GM23338 (cell line): ENCODE measurements at regions not wholly inside any gene's neighbourhood (a gene's known extent, or its start where the extent isn't known, plus 50 kb on each side); places are given as distances from the start of the nearest gene placed in this dataset.

Experiments used
- ATAC-seq: fragments of 200-7000 bp; cut with Tn5 transposase; 3 replicates; pipeline ENCODE4 v1.9.1; 2020
- DNase-seq: peaks from one replicate; pipeline ENCODE4 v3.0.0-alpha.2; 2015; ENCODE audit warnings: low spot score
- H2AFZ ChIP-seq: fragments of 200-600 bp; sonication (generic); 2 replicates; pipeline ENCODE4 v1.8.0; 2016; ENCODE audit warnings: antibody characterized with exemption, mild to moderate bottlenecking, moderate library complexity
- H3F3A ChIP-seq: fragments of 200-600 bp; sonication (generic); replicated peaks from 2 replicates; pipeline ENCODE4 v1.8.0; 2017; ENCODE audit warnings: antibody characterized with exemption, mixed run types, low read depth
- H3K27ac ChIP-seq: fragments of 200-600 bp; sonication (generic); 2 replicates; pipeline ENCODE4 v1.6.1; 2016; ENCODE audit warnings: low read depth
- H3K27me3 ChIP-seq: fragments of 200-600 bp; sonication (generic); 2 replicates; pipeline ENCODE4 v1.8.0; 2016; ENCODE audit warnings: mild to moderate bottlenecking, mixed run types, moderate library complexity; ENCODE audit not compliant: insufficient read depth
- H3K36me3 ChIP-seq: fragments of 200-600 bp; sonication (generic); 2 replicates; pipeline ENCODE4 v1.8.0; 2016; ENCODE audit warnings: mild to moderate bottlenecking; ENCODE audit not compliant: insufficient read depth
- H3K4me1 ChIP-seq: fragments of 200-600 bp; sonication (generic); 2 replicates; pipeline ENCODE4 v1.8.0; 2016; ENCODE audit warnings: mild to moderate bottlenecking, moderate library complexity; ENCODE audit not compliant: insufficient read depth
- H3K4me2 ChIP-seq: fragments of 200-600 bp; sonication (generic); 2 replicates; pipeline ENCODE4 v1.7.1; 2017; ENCODE audit warnings: mixed run types
- H3K4me3 ChIP-seq: fragments of 200-600 bp; sonication (generic); 2 replicates; pipeline ENCODE4 v1.6.1; 2016; ENCODE audit warnings: mixed run types
- H3K79me2 ChIP-seq: fragments of 200-600 bp; sonication (generic); replicated peaks from 2 replicates; pipeline ENCODE4 v1.8.0; 2017; ENCODE audit warnings: mild to moderate bottlenecking; ENCODE audit not compliant: insufficient read depth
- H3K9me2 ChIP-seq: fragments of 200-600 bp; sonication (generic); 2 replicates; pipeline ENCODE4 v1.8.0; 2017; ENCODE audit not compliant: insufficient read depth
- H4K20me1 ChIP-seq: fragments of 200-600 bp; sonication (generic); replicated peaks from 2 replicates; pipeline ENCODE4 v1.8.0; 2017; ENCODE audit warnings: mild to moderate bottlenecking; ENCODE audit not compliant: insufficient read depth
- H3K27ac Mint-ChIP-seq: 2 replicates; pipeline ENCODE4 v1.8.0; 2020; ENCODE audit warnings: inconsistent platforms, mild to moderate bottlenecking, moderate library complexity, mixed read lengths
- H3K27me3 Mint-ChIP-seq: 3 replicates; pipeline ENCODE4 v1.8.0; 2022; ENCODE audit warnings: low read depth, mild to moderate bottlenecking, moderate library complexity, mixed read lengths, inconsistent platforms; ENCODE audit not compliant: insufficient read depth, poor library complexity
- H3K36me3 Mint-ChIP-seq: 3 replicates; pipeline ENCODE4 v1.8.0; 2021; ENCODE audit warnings: low read depth, mild to moderate bottlenecking, inconsistent platforms, moderate library complexity, mixed read lengths
- H3K4me1 Mint-ChIP-seq: 3 replicates; pipeline ENCODE4 v1.8.0; 2020; ENCODE audit warnings: mild to moderate bottlenecking, inconsistent platforms, mixed read lengths
- H3K4me3 Mint-ChIP-seq: 3 replicates; pipeline ENCODE4 v1.8.0; 2021; ENCODE audit warnings: moderate library complexity, mild to moderate bottlenecking, inconsistent platforms, mixed read lengths
- H3K9me3 Mint-ChIP-seq: 3 replicates; pipeline ENCODE4 v1.8.0; 2020; ENCODE audit warnings: moderate library complexity, mild to moderate bottlenecking, inconsistent platforms, mixed read lengths
- CREB1 ChIP-seq: fragments of 250-450 bp; sonication (Bioruptor Pico); IDR thresholded peaks from 2 replicates; pipeline ENCODE4 v1.5.0; 2020; ENCODE audit warnings: low read depth, mild to moderate bottlenecking, moderate library complexity
- EZH2phosphoT487 ChIP-seq: fragments of 200-600 bp; sonication (generic); IDR thresholded peaks from one replicate; pipeline ENCODE4 v1.8.1; 2018; ENCODE audit warnings: antibody characterized with exemption; ENCODE audit not compliant: unreplicated experiment
- POLR2AphosphoS5 ChIP-seq: IDR thresholded peaks from 2 replicates; pipeline ENCODE4 v1.6.1; 2016; ENCODE audit warnings: antibody characterized with exemption, low read depth
- ZNF114 ChIP-seq: fragments of 250-450 bp; sonication (Bioruptor Pico); IDR thresholded peaks from 2 replicates; pipeline ENCODE4 v1.5.0; 2020; ENCODE audit warnings: mild to moderate bottlenecking, moderate library complexity
- TF ChIP-seq, protein P1 (sequence below): fragments of 250-450 bp; sonication (Bioruptor Pico); IDR thresholded peaks from 2 replicates; pipeline ENCODE4 v1.5.0; 2020; ENCODE audit warnings: mild to moderate bottlenecking, moderate library complexity
- TF ChIP-seq, protein P2 (sequence below): IDR thresholded peaks from one replicate; pipeline ENCODE4 v1.6.1; 2018; ENCODE audit warnings: antibody characterized with exemption; ENCODE audit not compliant: unreplicated experiment
- TF ChIP-seq, protein P3 (sequence below): IDR thresholded peaks from 2 replicates; pipeline ENCODE4 v1.6.1; 2016; ENCODE audit warnings: antibody characterized with exemption
- TF ChIP-seq, protein P4 (sequence below), 2 experiments: fragments of 200-600 bp in 1 of 2; sonication (generic) in 1 of 2; conservative IDR thresholded peaks; 2 replicates each; pipeline versions ENCODE4 v1.5.1 to v1.6.1; 2016 to 2017; ENCODE audit warnings: antibody characterized with exemption in 2 of 2, low read depth in 2 of 2, mild to moderate bottlenecking in 2 of 2, moderate library complexity in 1 of 2

DNA sequence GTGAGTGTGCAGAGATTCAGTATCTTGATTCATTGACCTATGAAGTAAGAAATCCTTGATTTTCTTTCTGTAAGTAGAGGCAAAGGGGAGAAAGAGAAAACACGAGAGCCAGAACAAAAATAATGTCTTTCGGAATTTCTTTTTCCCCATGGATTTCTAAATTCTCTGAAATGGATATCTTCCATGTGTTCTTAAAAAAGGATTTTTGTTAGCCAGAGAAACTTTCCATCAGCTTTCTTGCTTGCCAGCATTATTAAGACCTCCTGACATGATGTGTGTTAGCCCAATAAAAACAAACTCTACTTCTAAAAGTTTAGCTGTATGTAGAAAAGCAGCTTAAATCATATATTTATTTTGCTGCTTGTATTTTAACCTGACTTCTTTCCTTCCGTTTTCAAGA lies 122.3 kb upstream of the AADACL2 start:
- DNase-seq (no peak), ATAC-seq (no peak)
- H3K36me3 Mint-ChIP-seq: no peaks in the 10 kb centered on the region
- Histone ChIP-seq H3K27ac (no peak overlapping the region), H2AFZ (no peak overlapping the region), H3K4me1 (no peaks in the 10 kb centered on the region), H3K36me3 (no peaks in the 10 kb centered on the region), H3K9me2 (no peaks in the 10 kb centered on the region), H3K4me2 (no peak overlapping the region), H3K79me2 (no peaks in the 10 kb centered on the region), H3F3A (no peaks in the 10 kb centered on the region), H3K4me3 (no peak overlapping the region), H4K20me1 (no peaks in the 10 kb centered on the region), H3K27me3 (no peaks in the 10 kb centered on the region)
- H3K4me1 Mint-ChIP-seq: no peaks in the 10 kb centered on the region
- H3K9me3 Mint-ChIP-seq: no peaks in the 10 kb centered on the region
- H3K4me3 Mint-ChIP-seq: no peak overlapping the region
- H3K27ac Mint-ChIP-seq: no peak overlapping the region
- no peak for TF ChIP-seq ZNF114
- TF ChIP-seq, protein P1, sequence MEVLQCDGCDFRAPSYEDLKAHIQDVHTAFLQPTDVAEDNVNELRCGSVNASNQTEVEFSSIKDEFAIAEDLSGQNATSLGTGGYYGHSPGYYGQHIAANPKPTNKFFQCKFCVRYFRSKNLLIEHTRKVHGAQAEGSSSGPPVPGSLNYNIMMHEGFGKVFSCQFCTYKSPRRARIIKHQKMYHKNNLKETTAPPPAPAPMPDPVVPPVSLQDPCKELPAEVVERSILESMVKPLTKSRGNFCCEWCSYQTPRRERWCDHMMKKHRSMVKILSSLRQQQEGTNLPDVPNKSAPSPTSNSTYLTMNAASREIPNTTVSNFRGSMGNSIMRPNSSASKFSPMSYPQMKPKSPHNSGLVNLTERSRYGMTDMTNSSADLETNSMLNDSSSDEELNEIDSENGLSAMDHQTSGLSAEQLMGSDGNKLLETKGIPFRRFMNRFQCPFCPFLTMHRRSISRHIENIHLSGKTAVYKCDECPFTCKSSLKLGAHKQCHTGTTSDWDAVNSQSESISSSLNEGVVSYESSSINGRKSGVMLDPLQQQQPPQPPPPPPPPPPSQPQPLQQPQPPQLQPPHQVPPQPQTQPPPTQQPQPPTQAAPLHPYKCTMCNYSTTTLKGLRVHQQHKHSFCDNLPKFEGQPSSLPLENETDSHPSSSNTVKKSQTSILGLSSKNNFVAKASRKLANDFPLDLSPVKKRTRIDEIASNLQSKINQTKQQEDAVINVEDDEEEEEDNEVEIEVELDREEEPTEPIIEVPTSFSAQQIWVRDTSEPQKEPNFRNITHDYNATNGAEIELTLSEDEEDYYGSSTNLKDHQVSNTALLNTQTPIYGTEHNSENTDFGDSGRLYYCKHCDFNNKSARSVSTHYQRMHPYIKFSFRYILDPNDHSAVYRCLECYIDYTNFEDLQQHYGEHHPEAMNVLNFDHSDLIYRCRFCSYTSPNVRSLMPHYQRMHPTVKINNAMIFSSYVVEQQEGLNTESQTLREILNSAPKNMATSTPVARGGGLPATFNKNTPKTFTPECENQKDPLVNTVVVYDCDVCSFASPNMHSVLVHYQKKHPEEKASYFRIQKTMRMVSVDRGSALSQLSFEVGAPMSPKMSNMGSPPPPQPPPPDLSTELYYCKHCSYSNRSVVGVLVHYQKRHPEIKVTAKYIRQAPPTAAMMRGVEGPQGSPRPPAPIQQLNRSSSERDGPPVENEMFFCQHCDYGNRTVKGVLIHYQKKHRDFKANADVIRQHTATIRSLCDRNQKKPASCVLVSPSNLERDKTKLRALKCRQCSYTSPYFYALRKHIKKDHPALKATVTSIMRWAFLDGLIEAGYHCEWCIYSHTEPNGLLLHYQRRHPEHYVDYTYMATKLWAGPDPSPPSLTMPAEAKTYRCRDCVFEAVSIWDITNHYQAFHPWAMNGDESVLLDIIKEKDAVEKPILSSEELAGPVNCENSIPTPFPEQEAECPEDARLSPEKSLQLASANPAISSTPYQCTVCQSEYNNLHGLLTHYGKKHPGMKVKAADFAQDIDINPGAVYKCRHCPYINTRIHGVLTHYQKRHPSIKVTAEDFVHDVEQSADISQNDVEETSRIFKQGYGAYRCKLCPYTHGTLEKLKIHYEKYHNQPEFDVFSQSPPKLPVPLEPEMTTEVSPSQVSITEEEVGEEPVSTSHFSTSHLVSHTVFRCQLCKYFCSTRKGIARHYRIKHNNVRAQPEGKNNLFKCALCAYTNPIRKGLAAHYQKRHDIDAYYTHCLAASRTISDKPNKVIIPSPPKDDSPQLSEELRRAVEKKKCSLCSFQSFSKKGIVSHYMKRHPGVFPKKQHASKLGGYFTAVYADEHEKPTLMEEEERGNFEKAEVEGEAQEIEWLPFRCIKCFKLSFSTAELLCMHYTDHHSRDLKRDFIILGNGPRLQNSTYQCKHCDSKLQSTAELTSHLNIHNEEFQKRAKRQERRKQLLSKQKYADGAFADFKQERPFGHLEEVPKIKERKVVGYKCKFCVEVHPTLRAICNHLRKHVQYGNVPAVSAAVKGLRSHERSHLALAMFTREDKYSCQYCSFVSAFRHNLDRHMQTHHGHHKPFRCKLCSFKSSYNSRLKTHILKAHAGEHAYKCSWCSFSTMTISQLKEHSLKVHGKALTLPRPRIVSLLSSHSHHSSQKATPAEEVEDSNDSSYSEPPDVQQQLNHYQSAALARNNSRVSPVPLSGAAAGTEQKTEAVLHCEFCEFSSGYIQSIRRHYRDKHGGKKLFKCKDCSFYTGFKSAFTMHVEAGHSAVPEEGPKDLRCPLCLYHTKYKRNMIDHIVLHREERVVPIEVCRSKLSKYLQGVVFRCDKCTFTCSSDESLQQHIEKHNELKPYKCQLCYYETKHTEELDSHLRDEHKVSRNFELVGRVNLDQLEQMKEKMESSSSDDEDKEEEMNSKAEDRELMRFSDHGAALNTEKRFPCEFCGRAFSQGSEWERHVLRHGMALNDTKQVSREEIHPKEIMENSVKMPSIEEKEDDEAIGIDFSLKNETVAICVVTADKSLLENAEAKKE (CRISPR knock-in tag): no peak
- TF ChIP-seq POLR2AphosphoS5: no peak
- TF ChIP-seq, protein P2, sequence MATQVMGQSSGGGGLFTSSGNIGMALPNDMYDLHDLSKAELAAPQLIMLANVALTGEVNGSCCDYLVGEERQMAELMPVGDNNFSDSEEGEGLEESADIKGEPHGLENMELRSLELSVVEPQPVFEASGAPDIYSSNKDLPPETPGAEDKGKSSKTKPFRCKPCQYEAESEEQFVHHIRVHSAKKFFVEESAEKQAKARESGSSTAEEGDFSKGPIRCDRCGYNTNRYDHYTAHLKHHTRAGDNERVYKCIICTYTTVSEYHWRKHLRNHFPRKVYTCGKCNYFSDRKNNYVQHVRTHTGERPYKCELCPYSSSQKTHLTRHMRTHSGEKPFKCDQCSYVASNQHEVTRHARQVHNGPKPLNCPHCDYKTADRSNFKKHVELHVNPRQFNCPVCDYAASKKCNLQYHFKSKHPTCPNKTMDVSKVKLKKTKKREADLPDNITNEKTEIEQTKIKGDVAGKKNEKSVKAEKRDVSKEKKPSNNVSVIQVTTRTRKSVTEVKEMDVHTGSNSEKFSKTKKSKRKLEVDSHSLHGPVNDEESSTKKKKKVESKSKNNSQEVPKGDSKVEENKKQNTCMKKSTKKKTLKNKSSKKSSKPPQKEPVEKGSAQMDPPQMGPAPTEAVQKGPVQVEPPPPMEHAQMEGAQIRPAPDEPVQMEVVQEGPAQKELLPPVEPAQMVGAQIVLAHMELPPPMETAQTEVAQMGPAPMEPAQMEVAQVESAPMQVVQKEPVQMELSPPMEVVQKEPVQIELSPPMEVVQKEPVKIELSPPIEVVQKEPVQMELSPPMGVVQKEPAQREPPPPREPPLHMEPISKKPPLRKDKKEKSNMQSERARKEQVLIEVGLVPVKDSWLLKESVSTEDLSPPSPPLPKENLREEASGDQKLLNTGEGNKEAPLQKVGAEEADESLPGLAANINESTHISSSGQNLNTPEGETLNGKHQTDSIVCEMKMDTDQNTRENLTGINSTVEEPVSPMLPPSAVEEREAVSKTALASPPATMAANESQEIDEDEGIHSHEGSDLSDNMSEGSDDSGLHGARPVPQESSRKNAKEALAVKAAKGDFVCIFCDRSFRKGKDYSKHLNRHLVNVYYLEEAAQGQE: no peak
- TF ChIP-seq, protein P3, sequence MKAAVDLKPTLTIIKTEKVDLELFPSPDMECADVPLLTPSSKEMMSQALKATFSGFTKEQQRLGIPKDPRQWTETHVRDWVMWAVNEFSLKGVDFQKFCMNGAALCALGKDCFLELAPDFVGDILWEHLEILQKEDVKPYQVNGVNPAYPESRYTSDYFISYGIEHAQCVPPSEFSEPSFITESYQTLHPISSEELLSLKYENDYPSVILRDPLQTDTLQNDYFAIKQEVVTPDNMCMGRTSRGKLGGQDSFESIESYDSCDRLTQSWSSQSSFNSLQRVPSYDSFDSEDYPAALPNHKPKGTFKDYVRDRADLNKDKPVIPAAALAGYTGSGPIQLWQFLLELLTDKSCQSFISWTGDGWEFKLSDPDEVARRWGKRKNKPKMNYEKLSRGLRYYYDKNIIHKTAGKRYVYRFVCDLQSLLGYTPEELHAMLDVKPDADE: no peak
- TF ChIP-seq, protein P4, sequence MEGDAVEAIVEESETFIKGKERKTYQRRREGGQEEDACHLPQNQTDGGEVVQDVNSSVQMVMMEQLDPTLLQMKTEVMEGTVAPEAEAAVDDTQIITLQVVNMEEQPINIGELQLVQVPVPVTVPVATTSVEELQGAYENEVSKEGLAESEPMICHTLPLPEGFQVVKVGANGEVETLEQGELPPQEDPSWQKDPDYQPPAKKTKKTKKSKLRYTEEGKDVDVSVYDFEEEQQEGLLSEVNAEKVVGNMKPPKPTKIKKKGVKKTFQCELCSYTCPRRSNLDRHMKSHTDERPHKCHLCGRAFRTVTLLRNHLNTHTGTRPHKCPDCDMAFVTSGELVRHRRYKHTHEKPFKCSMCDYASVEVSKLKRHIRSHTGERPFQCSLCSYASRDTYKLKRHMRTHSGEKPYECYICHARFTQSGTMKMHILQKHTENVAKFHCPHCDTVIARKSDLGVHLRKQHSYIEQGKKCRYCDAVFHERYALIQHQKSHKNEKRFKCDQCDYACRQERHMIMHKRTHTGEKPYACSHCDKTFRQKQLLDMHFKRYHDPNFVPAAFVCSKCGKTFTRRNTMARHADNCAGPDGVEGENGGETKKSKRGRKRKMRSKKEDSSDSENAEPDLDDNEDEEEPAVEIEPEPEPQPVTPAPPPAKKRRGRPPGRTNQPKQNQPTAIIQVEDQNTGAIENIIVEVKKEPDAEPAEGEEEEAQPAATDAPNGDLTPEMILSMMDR (conservative IDR thresholded peaks at IDR 0.05; ENCODE audit: low read depth in 2 of 2): no peak
- no peak for TF ChIP-seq EZH2phosphoT487
- no peak for TF ChIP-seq CREB1 (CRISPR knock-in tag)
- no peaks in the 10 kb centered on the region for H3K27me3 Mint-ChIP-seq
